GM12878 (cell line): ENCODE measurements at regions not wholly inside any gene's neighbourhood (a gene's known extent, or its start where the extent isn't known, plus 50 kb on each side); places are given as distances from the start of the nearest gene placed in this dataset.

ENCODE experiments used
- ATAC-seq: fragments of 200-7000 bp; cut with Tn5 transposase; 3 replicates; pipeline ENCODE4 v1.9.1; 2020; ENCODE audit warnings: mild to moderate bottlenecking, moderate library complexity
- BruUV-seq: library from RNA; stranded (reverse); fragments of 400-500 nt; replicated peaks from 2 replicates; lab custom pipeline; 2021; lab: Mats Ljungman, UMichigan
- CTCF ChIA-PET: fragments of 300-600 bp; sonication (Branson Sonifier 250); formaldehyde crosslinking; extraction: SDS; loops from one replicate; lab custom pipeline; 2021; ENCODE audit warnings: inconsistent platforms; lab: Yijun Ruan, JAX
- POLR2A ChIA-PET: fragments of 350-600 bp; formaldehyde crosslinking; extraction: SDS; loops from one replicate; lab custom pipeline; 2021; ENCODE audit warnings: inconsistent platforms; lab: Charles Lee
- RAD21 ChIA-PET: fragments of 300-600 bp; sonication (Branson Sonifier 250); formaldehyde crosslinking; loops from one replicate; lab custom pipeline; 2023; ENCODE audit warnings: antibody characterized with exemption; ENCODE audit not compliant: unreplicated experiment; lab: Charles Lee
- SMC1A ChIA-PET: fragments of 300-600 bp; sonication (Branson Sonifier 250); formaldehyde crosslinking; loops from one replicate; lab custom pipeline; 2023; ENCODE audit not compliant: unreplicated experiment, uncharacterized antibody; lab: Charles Lee
- DNase-seq: peaks from one replicate; pipeline ENCODE4 v3.0.0-alpha.2; 2011; ENCODE audit warnings: low read depth, low spot score
- FAIRE-seq: peaks from 3 replicates; lab custom pipeline; 2011; peaks lifted over from hg19 to GRCh38; lab: Jason Lieb, UNC
- H2AFZ ChIP-seq: 2 replicates; pipeline ENCODE4 v1.6.0; 2011; ENCODE audit warnings: low read depth, low read length, control low read depth; ENCODE audit not compliant: control insufficient read depth
- H3K27ac ChIP-seq: 2 replicates; pipeline ENCODE4 v1.5.1; 2011; ENCODE audit warnings: control low read depth; ENCODE audit not compliant: control insufficient read depth, insufficient read depth
- H3K27me3 ChIP-seq, 2 experiments: replicated peaks in 1 of 2; 2 replicates each; pipeline versions ENCODE4 v1.6.0 to v1.6.1; 2011; ENCODE audit warnings: low read length in 1 of 2; ENCODE audit not compliant: control insufficient read depth in 2 of 2, insufficient read depth in 2 of 2
- H3K36me3 ChIP-seq, 2 experiments: 2 replicates each; pipeline ENCODE4 v1.5.1; 2011; ENCODE audit warnings: low read length in 1 of 2; ENCODE audit not compliant: control insufficient read depth in 2 of 2, insufficient read depth in 2 of 2
- H3K4me1 ChIP-seq: 2 replicates; pipeline ENCODE4 v1.6.1; 2011; ENCODE audit warnings: mild to moderate bottlenecking, low read length, moderate library complexity, mixed read lengths; ENCODE audit not compliant: control insufficient read depth, insufficient read depth
- H3K4me2 ChIP-seq: 2 replicates; pipeline ENCODE4 v1.6.0; 2011; ENCODE audit warnings: control low read depth; ENCODE audit not compliant: control insufficient read depth, insufficient read depth
- H3K4me3 ChIP-seq: fragments of 200-600 bp; sonication (generic); 2 replicates; pipeline ENCODE4 v1.5.1; 2016
- H3K79me2 ChIP-seq: 2 replicates; pipeline ENCODE4 v1.6.0; 2011; ENCODE audit warnings: low read length; ENCODE audit not compliant: control insufficient read depth, insufficient read depth
- H3K9ac ChIP-seq: 2 replicates; pipeline ENCODE4 v1.8.0; 2011; ENCODE audit warnings: low read length, control low read depth, mixed read lengths; ENCODE audit not compliant: control insufficient read depth, insufficient read depth
- H3K9me3 ChIP-seq: replicated peaks from 3 replicates; pipeline ENCODE4 v1.5.1; 2011; ENCODE audit warnings: mild to moderate bottlenecking, low read length; ENCODE audit not compliant: control insufficient read depth, insufficient read depth
- H4K20me1 ChIP-seq: 2 replicates; pipeline ENCODE4 v1.6.0; 2011; ENCODE audit not compliant: control insufficient read depth, insufficient read depth
- E2F4 ChIP-seq: IDR thresholded peaks from 2 replicates; pipeline ENCODE4 v1.6.1; 2012; ENCODE audit warnings: low read depth, low read length, improper control_type of control experiment
- E4F1 ChIP-seq: fragments of 450-650 bp; IDR thresholded peaks from 2 replicates; pipeline ENCODE4 v1.6.1; 2018; ENCODE audit warnings: borderline replicate concordance, mild to moderate bottlenecking; ENCODE audit not compliant: partially characterized antibody
- EGR1 ChIP-seq, 2 experiments: IDR thresholded peaks; 1 replicate in 1 of 2; 2 replicates in 1 of 2; pipeline ENCODE4 v1.6.1; 2011 to 2012; ENCODE audit warnings: low read depth in 2 of 2, low read length in 2 of 2, borderline replicate concordance in 1 of 2, mild to moderate bottlenecking in 1 of 2, moderate library complexity in 1 of 2
- ETV6 ChIP-seq, 2 experiments: fragments of 450-650 bp in 1 of 2; IDR thresholded peaks in 1 of 2; conservative IDR thresholded peaks in 1 of 2; 2 replicates each; pipeline ENCODE4 v1.6.1; 2014; ENCODE audit warnings: antibody characterized with exemption in 1 of 2, borderline replicate concordance in 1 of 2, low read depth in 1 of 2, mild to moderate bottlenecking in 1 of 2, moderate library complexity in 1 of 2
- FOXK2 ChIP-seq: fragments of 450-650 bp; IDR thresholded peaks from 2 replicates; pipeline ENCODE4 v1.6.1; 2017; ENCODE audit warnings: mild to moderate bottlenecking, moderate library complexity
- MTA2 ChIP-seq: fragments of 450-650 bp; IDR thresholded peaks from 2 replicates; pipeline ENCODE4 v1.6.1; 2016; ENCODE audit warnings: low read depth, mild to moderate bottlenecking, moderate library complexity
- MXI1 ChIP-seq: fragments of 150-350 bp; IDR thresholded peaks from 2 replicates; pipeline ENCODE4 v1.6.1; 2011; ENCODE audit warnings: low read depth, mild to moderate bottlenecking, inconsistent platforms, low read length, improper control_type of control experiment
- POLR2A ChIP-seq: IDR thresholded peaks from 2 replicates; pipeline ENCODE4 v1.6.1; 2011; ENCODE audit warnings: low read depth, mild to moderate bottlenecking, low read length
- RAD51 ChIP-seq: fragments of 450-650 bp; IDR thresholded peaks from 2 replicates; pipeline ENCODE4 v1.6.1; 2016; ENCODE audit warnings: moderate library complexity, mild to moderate bottlenecking, inconsistent platforms
- ZBTB33 ChIP-seq: fragments of 450-650 bp; IDR thresholded peaks from 2 replicates; pipeline ENCODE4 v1.6.1; 2017; ENCODE audit warnings: mild to moderate bottlenecking
- ZNF217 ChIP-seq: fragments of 450-650 bp; IDR thresholded peaks from 2 replicates; pipeline ENCODE4 v1.6.1; 2017; ENCODE audit warnings: antibody characterized with exemption, mild to moderate bottlenecking
- ZNF24 ChIP-seq: fragments of 450-650 bp; IDR thresholded peaks from 2 replicates; pipeline ENCODE4 v1.6.1; 2017; ENCODE audit warnings: antibody characterized with exemption, mild to moderate bottlenecking
- ZNF592 ChIP-seq: fragments of 450-650 bp; IDR thresholded peaks from 2 replicates; pipeline ENCODE4 v1.6.1; 2017; ENCODE audit warnings: mild to moderate bottlenecking, moderate library complexity
- WGBS: methylation state at CpG from one replicate; pipeline ENCODE4 v1.1.6; 2016; ENCODE audit warnings: low lambda C conversion rate; ENCODE audit not compliant: insufficient replicate concordance, insufficient coverage; ENCODE audit errors: missing lambda C conversion rate; 5-methylcytosine and 5-hydroxymethylcytosine counted together
- in situ Hi-C: fragments of 300-500 bp; cut with MboI; formaldehyde crosslinking; loops from 9 replicates; pipeline ENCODE4 v1.14.3; 2018; ENCODE audit warnings: mixed read lengths
- intact Hi-C: fragments of 100-400 bp; cut with micrococcal nuclease; formaldehyde crosslinking; loops from one replicate; pipeline ENCODE4 v1.14.2; 2022; ENCODE audit not compliant: unreplicated experiment

GRCh38 chr22:48666620-48667019, 1161.1 kb downstream of the BRD1 start (continued):
- no peak for TF ChIP-seq ZNF592
- TF ChIP-seq ZBTB33, result no peak
- TF ChIP-seq EGR1 (IDR thresholded peaks at IDR 0.05; ENCODE audit: borderline replicate concordance in 1 of 2, low read depth in 2 of 2, low read length in 2 of 2), result no peak

GRCh38 chr22:48665311-48665995, 1162.2 kb downstream of the BRD1 start:
- ATAC-seq (no peak), FAIRE-seq (no peak), DNase-seq (no peak)
- 49% methylated on average over 22 of the region's 22 CpGs for WGBS
- CTCF ChIA-PET, result no interaction called here
- Histone ChIP-seq H3K27me3 (no peaks in the 10 kb centered on the region), H3K4me3 (no peak overlapping the region), H3K4me1 (no peaks in the 10 kb centered on the region), H3K9me3 (no peaks in the 10 kb centered on the region; the same call in 1 of the 3 replicates), H3K9ac (no peak overlapping the region), H4K20me1 (no peaks in the 10 kb centered on the region), H3K36me3 (no peaks in the 10 kb centered on the region), H3K27ac (no peak overlapping the region), H2AFZ (no peak overlapping the region), H3K4me2 (no peak overlapping the region), H3K79me2 (no peaks in the 10 kb centered on the region)
- POLR2A ChIA-PET, result no interaction called here
- in situ Hi-C loops (no loop called here), intact Hi-C loops (no loop called here)
- SMC1A ChIA-PET, result no interaction called here
- RAD21 ChIA-PET, result no interaction called here
- no TSS peak for BruUV-seq
- TF ChIP-seq E2F4 (no peak), ZNF24 (no peak), ETV6 (conservative IDR thresholded peaks at IDR 0.05 in 1 of 2, IDR thresholded peaks at IDR 0.05 in 1 of 2; ENCODE audit: borderline replicate concordance in 1 of 2, low read depth in 1 of 2) (no peak), E4F1 (no peak), FOXK2 (no peak), MXI1 (no peak), ZNF217 (no peak), MTA2 (no peak), RAD51 (no peak), POLR2A (no peak)
